T-helper 2 cell treated with Interferon-gamma antibody and Interleukin-4, amounts not matched to agents 5 μg/mL and 100 μg/mL, for 36 hours (primary cell): ENCODE measurements at regions not wholly inside any gene's neighbourhood (a gene's known extent, or its start where the extent isn't known, plus 50 kb on each side); places are given as distances from the start of the nearest gene placed in this dataset.

Experiments
- DNase-seq: peaks from one replicate; pipeline ENCODE4 v3.0.0; 2021; ENCODE audit warnings: low spot score
- H3K27ac Mint-ChIP-seq: one replicate; pipeline ENCODE4 v1.8.0; 2021; ENCODE audit warnings: mild to moderate bottlenecking, mixed read lengths
- H3K27me3 Mint-ChIP-seq: one replicate; pipeline ENCODE4 v1.8.0; 2021; ENCODE audit warnings: low read depth, mixed read lengths
- H3K36me3 Mint-ChIP-seq: one replicate; pipeline ENCODE4 v1.8.0; 2021; ENCODE audit warnings: low read depth, mixed read lengths
- H3K4me1 Mint-ChIP-seq: one replicate; pipeline ENCODE4 v1.8.0; 2021; ENCODE audit warnings: low read depth, mixed read lengths
- H3K4me3 Mint-ChIP-seq: one replicate; pipeline ENCODE4 v1.8.0; 2022; ENCODE audit warnings: mild to moderate bottlenecking, moderate library complexity, mixed read lengths
- H3K9me3 Mint-ChIP-seq: one replicate; pipeline ENCODE4 v1.8.0; 2021; ENCODE audit warnings: mixed read lengths

- no peak overlapping the region for H3K27ac Mint-ChIP-seq
- no peaks in the 10 kb centered on the region for H3K9me3 Mint-ChIP-seq
- no peaks in the 10 kb centered on the region for H3K4me1 Mint-ChIP-seq
- H3K4me3 Mint-ChIP-seq: no peak overlapping the region
- H3K27me3 Mint-ChIP-seq: no peaks in the 10 kb centered on the region
- DNase-seq: no peak
- H3K36me3 Mint-ChIP-seq: no peaks in the 10 kb centered on the region
Observed at GRCh38 chr20:61157301-61157700, 94.8 kb upstream of the CDH4 start.

GRCh38 chr20:61159957-61160686 lies 91.9 kb upstream of the CDH4 start:
- no peak overlapping the region for H3K4me3 Mint-ChIP-seq
- DNase-seq: no peak
- no peaks in the 10 kb centered on the region for H3K36me3 Mint-ChIP-seq
- H3K27ac Mint-ChIP-seq: no peak overlapping the region
- no peaks in the 10 kb centered on the region for H3K4me1 Mint-ChIP-seq
- H3K27me3 Mint-ChIP-seq: no peaks in the 10 kb centered on the region
- H3K9me3 Mint-ChIP-seq: no peaks in the 10 kb centered on the region

DNA sequence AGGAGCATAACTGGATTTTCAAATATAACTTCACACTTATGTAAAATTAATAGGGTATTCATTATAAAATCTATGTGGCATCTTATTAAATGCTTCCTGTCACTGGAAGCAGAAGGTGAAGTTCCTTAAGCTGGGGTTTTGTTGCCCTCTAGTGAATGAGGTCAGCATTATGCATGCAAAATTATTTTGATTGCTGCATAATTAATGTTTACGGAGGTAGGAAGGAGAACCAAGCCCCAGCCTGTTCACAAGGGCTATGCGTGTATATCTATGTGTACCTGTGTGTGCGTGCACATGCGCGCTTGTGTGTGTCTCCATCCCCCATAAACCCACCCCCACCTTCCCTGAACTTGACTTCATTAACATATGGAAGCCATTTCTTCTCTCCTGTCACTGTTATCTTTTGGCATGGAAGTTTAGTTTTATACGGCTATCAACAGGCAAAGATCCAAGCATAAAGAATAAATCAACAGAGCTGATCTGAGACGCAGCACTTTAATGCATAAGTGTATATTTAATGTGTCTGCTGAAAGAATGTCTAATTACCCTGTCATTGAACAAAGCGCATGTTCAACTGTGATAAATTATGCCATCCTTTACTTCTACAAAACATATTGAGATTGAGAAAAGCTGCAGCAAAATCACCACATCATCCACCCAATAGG lies 90.2 kb upstream of the CDH4 start:
- Mint-ChIP-seq H3K36me3 (no peaks in the 10 kb centered on the region), H3K9me3 (no peaks in the 10 kb centered on the region), H3K27ac (no peak overlapping the region), H3K27me3 (no peaks in the 10 kb centered on the region), H3K4me3 (no peak overlapping the region), H3K4me1 (no peaks in the 10 kb centered on the region)
- no peak for DNase-seq

GRCh38 chr20:61162451-61162850 lies 89.6 kb upstream of the CDH4 start:
- Mint-ChIP-seq H3K27me3 (no peaks in the 10 kb centered on the region), H3K27ac (no peak overlapping the region), H3K36me3 (no peaks in the 10 kb centered on the region), H3K4me3 (no peak overlapping the region), H3K9me3 (no peaks in the 10 kb centered on the region), H3K4me1 (no peaks in the 10 kb centered on the region)
- no peak for DNase-seq

- H3K27me3 Mint-ChIP-seq: no peaks in the 10 kb centered on the region
- H3K9me3 Mint-ChIP-seq: no peaks in the 10 kb centered on the region
- no peak overlapping the region for H3K27ac Mint-ChIP-seq
- H3K36me3 Mint-ChIP-seq: no peaks in the 10 kb centered on the region
- no peaks in the 10 kb centered on the region for H3K4me1 Mint-ChIP-seq
- no peak for DNase-seq
- no peak overlapping the region for H3K4me3 Mint-ChIP-seq
Observed at GRCh38 chr20:61163031-61163430, 89.0 kb upstream of the CDH4 start.

GRCh38 chr20:61166324-61166723 lies 85.7 kb upstream of the CDH4 start:
- no peak overlapping the region for H3K27ac Mint-ChIP-seq
- H3K36me3 Mint-ChIP-seq: no peaks in the 10 kb centered on the region
- no peaks in the 10 kb centered on the region for H3K27me3 Mint-ChIP-seq
- no peak overlapping the region for H3K4me3 Mint-ChIP-seq
- no peaks in the 10 kb centered on the region for H3K9me3 Mint-ChIP-seq
- H3K4me1 Mint-ChIP-seq: no peaks in the 10 kb centered on the region
- no peak for DNase-seq

- Mint-ChIP-seq H3K27ac (no peak overlapping the region), H3K4me1 (no peaks in the 10 kb centered on the region), H3K27me3 (no peaks in the 10 kb centered on the region), H3K9me3 (no peaks in the 10 kb centered on the region), H3K4me3 (no peak overlapping the region), H3K36me3 (no peaks in the 10 kb centered on the region)
- DNase-seq: no peak
Observed at GRCh38 chr20:61168605-61169004, 83.5 kb upstream of the CDH4 start.

GRCh38 chr20:61169874-61170273 lies 82.2 kb upstream of the CDH4 start:
- Mint-ChIP-seq H3K9me3 (no peaks in the 10 kb centered on the region), H3K4me3 (no peak overlapping the region), H3K36me3 (no peaks in the 10 kb centered on the region), H3K4me1 (no peaks in the 10 kb centered on the region), H3K27ac (no peak overlapping the region), H3K27me3 (no peaks in the 10 kb centered on the region)
- no peak for DNase-seq

GRCh38 chr20:61170496-61171320 lies 81.4 kb upstream of the CDH4 start:
- Mint-ChIP-seq H3K4me3 (no peak overlapping the region), H3K4me1 (no peaks in the 10 kb centered on the region), H3K9me3 (no peaks in the 10 kb centered on the region), H3K27me3 (no peaks in the 10 kb centered on the region), H3K27ac (no peak overlapping the region), H3K36me3 (no peaks in the 10 kb centered on the region)
- DNase-seq: no peak

GRCh38 chr20:61173267-61173666 lies 78.8 kb upstream of the CDH4 start:
- Mint-ChIP-seq H3K36me3 (no peaks in the 10 kb centered on the region), H3K4me3 (no peak overlapping the region), H3K9me3 (no peaks in the 10 kb centered on the region), H3K4me1 (no peaks in the 10 kb centered on the region), H3K27ac (no peak overlapping the region), H3K27me3 (no peaks in the 10 kb centered on the region)
- DNase-seq: no peak

DNA sequence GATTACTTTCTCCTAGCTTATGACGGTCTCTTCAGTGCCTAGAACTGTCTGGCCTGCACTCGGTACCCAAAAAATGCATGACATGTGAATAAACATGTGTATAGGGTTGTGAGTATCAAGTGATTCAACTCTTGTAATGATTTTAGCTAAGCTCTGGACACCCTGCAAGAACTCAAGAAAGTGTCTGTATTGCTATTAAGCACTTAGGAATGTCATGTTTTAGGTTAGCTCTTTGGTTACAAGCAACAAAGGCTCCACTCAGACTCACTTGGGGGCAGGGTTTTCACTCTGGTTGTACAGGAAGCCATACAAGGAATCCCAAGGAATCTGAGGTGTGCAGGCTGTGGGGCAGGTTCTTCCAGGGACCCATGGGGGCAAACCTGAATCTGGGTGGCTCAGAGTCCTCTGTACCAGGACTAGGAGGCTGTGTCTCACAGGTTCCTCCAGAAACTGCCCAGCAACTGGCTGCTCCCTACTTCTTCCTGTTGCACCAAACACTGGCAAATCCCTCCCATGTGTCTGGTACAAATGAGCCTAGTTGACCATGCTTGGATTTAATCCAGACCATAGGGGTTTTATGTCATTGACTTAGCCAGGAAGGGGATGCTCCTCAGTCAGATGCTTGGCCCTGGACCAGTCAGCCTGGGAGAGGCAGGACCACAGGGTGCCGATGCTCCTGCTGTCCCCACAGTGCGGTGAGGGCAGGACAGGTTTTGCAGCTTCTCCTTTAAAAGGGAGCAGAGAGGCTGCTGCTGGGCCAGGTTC lies 77.9 kb upstream of the CDH4 start:
- no peaks in the 10 kb centered on the region for H3K9me3 Mint-ChIP-seq
- DNase-seq: no peak
- no peaks in the 10 kb centered on the region for H3K4me1 Mint-ChIP-seq
- H3K27ac Mint-ChIP-seq: no peak overlapping the region
- no peak overlapping the region for H3K4me3 Mint-ChIP-seq
- no peaks in the 10 kb centered on the region for H3K36me3 Mint-ChIP-seq
- H3K27me3 Mint-ChIP-seq: no peaks in the 10 kb centered on the region

- Mint-ChIP-seq H3K27ac (no peak overlapping the region), H3K9me3 (no peaks in the 10 kb centered on the region)
Observed at GRCh38 chr20:61176874-61177273, 75.2 kb upstream of the CDH4 start.

GRCh38 chr20:61178551-61179071 lies 73.5 kb upstream of the CDH4 start:
- Mint-ChIP-seq H3K4me3 (no peak overlapping the region), H3K9me3 (no peaks in the 10 kb centered on the region), H3K27ac (no peak overlapping the region), H3K4me1 (no peaks in the 10 kb centered on the region), H3K27me3 (no peaks in the 10 kb centered on the region), H3K36me3 (no peaks in the 10 kb centered on the region)
- DNase-seq: no peak

More at GRCh38 chr20:61176874-61177273, 75.2 kb upstream of the CDH4 start:
- Mint-ChIP-seq H3K4me3 (no peak overlapping the region), H3K27me3 (no peaks in the 10 kb centered on the region), H3K36me3 (no peaks in the 10 kb centered on the region), H3K4me1 (no peaks in the 10 kb centered on the region)
- DNase-seq: no peak
